Neural cell (in vitro differentiated cells): ENCODE measurements at regions not wholly inside any gene's neighbourhood (a gene's known extent, or its start where the extent isn't known, plus 50 kb on each side); places are given as distances from the start of the nearest gene placed in this dataset.

Experiments used
- H2AFZ ChIP-seq: fragments of 200-600, 300-800 bp; sonication (generic), shearing (Covaris generic); 2 replicates; pipeline ENCODE4 v1.6.0; 2014; ENCODE audit warnings: low read depth, mild to moderate bottlenecking, antibody characterized with exemption, low read length, moderate library complexity
- H3F3A ChIP-seq: fragments of 200-600 bp; shearing (Covaris generic); 2 replicates; pipeline ENCODE4 v1.6.1; 2016; ENCODE audit warnings: mild to moderate bottlenecking, moderate library complexity, mixed read lengths, antibody characterized with exemption, low read length; ENCODE audit not compliant: insufficient read depth, poor library complexity, severe bottlenecking
- H3K27ac ChIP-seq: fragments of 200-600, 300-800 bp; sonication (generic), shearing (Covaris generic); 2 replicates; pipeline ENCODE4 v1.5.1; 2014; ENCODE audit warnings: mild to moderate bottlenecking, low read length, moderate library complexity
- H3K27me3 ChIP-seq: fragments of 300-800, 200-600 bp; sonication (generic), shearing (Covaris generic); 2 replicates; pipeline ENCODE4 v1.6.0; 2014; ENCODE audit warnings: mild to moderate bottlenecking, low read depth, low read length, moderate library complexity; ENCODE audit not compliant: insufficient read depth
- H3K36me3 ChIP-seq: fragments of 300-800, 200-600 bp; sonication (generic), shearing (Covaris generic); 2 replicates; pipeline ENCODE4 v1.5.1; 2014; ENCODE audit warnings: mild to moderate bottlenecking, antibody characterized with exemption, low read length, moderate library complexity; ENCODE audit not compliant: insufficient read depth
- H3K4me2 ChIP-seq: fragments of 300-800, 200-600 bp; sonication (generic), shearing (Covaris generic); 2 replicates; pipeline ENCODE4 v1.6.0; 2014; ENCODE audit warnings: mild to moderate bottlenecking, low read length
- H3K4me3 ChIP-seq: fragments of 300-800, 200-600 bp; sonication (generic), shearing (Covaris generic); 2 replicates; pipeline ENCODE4 v1.5.1; 2014; ENCODE audit warnings: mild to moderate bottlenecking, low read length, moderate library complexity
- H3K79me2 ChIP-seq: fragments of 200-600 bp; shearing (Covaris generic); replicated peaks from 2 replicates; pipeline ENCODE4 v1.6.0; 2014; ENCODE audit warnings: mild to moderate bottlenecking, low read length, moderate library complexity; ENCODE audit not compliant: insufficient read depth
- H3K9ac ChIP-seq: fragments of 300-800, 200-600 bp; sonication (generic), shearing (Covaris generic); 2 replicates; pipeline ENCODE4 v1.6.1; 2016; ENCODE audit warnings: mild to moderate bottlenecking, low read length, mixed read lengths
- H3K9me2 ChIP-seq: fragments of 200-600 bp; shearing (Covaris generic); 2 replicates; pipeline ENCODE4 v1.6.1; 2016; ENCODE audit warnings: mild to moderate bottlenecking, low read length, mixed read lengths; ENCODE audit not compliant: insufficient read depth
- H3K9me3 ChIP-seq: fragments of 200-600, 300-800 bp; sonication (generic), shearing (Covaris generic); 2 replicates; pipeline ENCODE4 v1.6.1; 2016; ENCODE audit warnings: mild to moderate bottlenecking, mixed run types, low read length, moderate library complexity, mixed read lengths
- H4K20me1 ChIP-seq: fragments of 200-600 bp; shearing (Covaris generic); 2 replicates; pipeline ENCODE4 v1.6.1; 2016; ENCODE audit warnings: mild to moderate bottlenecking, mixed run types; ENCODE audit not compliant: insufficient read depth
- CTCF ChIP-seq: fragments of 450-650 bp; IDR thresholded peaks from 2 replicates; pipeline ENCODE4 v1.5.1; 2014; ENCODE audit warnings: antibody characterized with exemption, mild to moderate bottlenecking, moderate library complexity; ENCODE audit not compliant: poor library complexity, severe bottlenecking
- EP300 ChIP-seq: fragments of 450-650 bp; conservative IDR thresholded peaks from 2 replicates; pipeline ENCODE4 v1.6.1; 2014; ENCODE audit warnings: antibody characterized with exemption, mild to moderate bottlenecking, moderate library complexity; ENCODE audit not compliant: poor library complexity, severe bottlenecking
- EZH2 ChIP-seq: fragments of 200-600, 300-800 bp; shearing (Covaris generic), sonication (generic); IDR thresholded peaks from 2 replicates; pipeline ENCODE4 v1.6.1; 2014; ENCODE audit warnings: antibody characterized with exemption, low read length, borderline replicate concordance, mild to moderate bottlenecking; ENCODE audit not compliant: insufficient read depth, poor library complexity, severe bottlenecking
- MXI1 ChIP-seq: fragments of 450-650 bp; conservative IDR thresholded peaks from 2 replicates; pipeline ENCODE4 v1.6.1; 2014; ENCODE audit warnings: antibody characterized with exemption, mild to moderate bottlenecking; ENCODE audit not compliant: poor library complexity, severe bottlenecking
- POLR2AphosphoS5 ChIP-seq: IDR thresholded peaks from 2 replicates; pipeline ENCODE4 v1.6.1; 2012
- RAD21 ChIP-seq: fragments of 450-650 bp; conservative IDR thresholded peaks from 2 replicates; pipeline ENCODE4 v1.6.1; 2014; ENCODE audit warnings: antibody characterized with exemption, mild to moderate bottlenecking, moderate library complexity
- REST ChIP-seq: IDR thresholded peaks from 2 replicates; pipeline ENCODE4 v1.6.1; 2012; ENCODE audit warnings: borderline replicate concordance
- SMC3 ChIP-seq: fragments of 450-650 bp; conservative IDR thresholded peaks from 2 replicates; pipeline ENCODE4 v1.6.1; 2014; ENCODE audit warnings: antibody characterized with exemption, mild to moderate bottlenecking, moderate library complexity; ENCODE audit not compliant: poor library complexity
- TAF1 ChIP-seq: IDR thresholded peaks from 2 replicates; pipeline ENCODE4 v1.6.1; 2012; ENCODE audit warnings: low read depth

GRCh38 chr7:46802479-46802878 is 779.4 kb downstream of the TNS3 start:
- no peak for TF ChIP-seq EP300
- TF ChIP-seq SMC3, result no peak
- TF ChIP-seq RAD21, result no peak
- TF ChIP-seq REST, result no peak
- TF ChIP-seq CTCF, result no peak
- TF ChIP-seq EZH2, result no peak
- no peak for TF ChIP-seq MXI1
- no peak for TF ChIP-seq TAF1
- no peak for TF ChIP-seq POLR2AphosphoS5
- H4K20me1 ChIP-seq, result no peaks in the 10 kb centered on the region
- no peaks in the 10 kb centered on the region for H3K9me3 ChIP-seq
- no peaks in the 10 kb centered on the region for H3F3A ChIP-seq
- no peak overlapping the region for H3K9ac ChIP-seq
- no peak overlapping the region for H3K4me3 ChIP-seq
- H3K27me3 ChIP-seq, result no peaks in the 10 kb centered on the region
- H3K4me2 ChIP-seq, result no peak overlapping the region
- H3K79me2 ChIP-seq, result no peaks in the 10 kb centered on the region
- no peaks in the 10 kb centered on the region for H3K36me3 ChIP-seq
- H3K27ac ChIP-seq, result no peak overlapping the region
- no peaks in the 10 kb centered on the region for H3K9me2 ChIP-seq
- no peak overlapping the region for H2AFZ ChIP-seq

GRCh38 chr7:46791188-46791587 is 790.7 kb downstream of the TNS3 start:
- Histone ChIP-seq H4K20me1 (no peaks in the 10 kb centered on the region), H3K4me3 (no peak overlapping the region), H3K36me3 (no peaks in the 10 kb centered on the region), H3K4me2 (no peak overlapping the region), H3F3A (no peaks in the 10 kb centered on the region), H3K9me3 (no peaks in the 10 kb centered on the region), H3K27ac (no peak overlapping the region), H3K27me3 (no peaks in the 10 kb centered on the region), H3K9me2 (no peaks in the 10 kb centered on the region), H2AFZ (no peak overlapping the region), H3K9ac (no peak overlapping the region), H3K79me2 (no peaks in the 10 kb centered on the region)
- TF ChIP-seq EP300 (no peak), TAF1 (no peak), EZH2 (no peak), RAD21 (no peak), REST (no peak), MXI1 (no peak), CTCF (no peak), SMC3 (no peak), POLR2AphosphoS5 (no peak)
